Ishikawa (cell line): ENCODE measurements at regions not wholly inside any gene's neighbourhood (a gene's known extent, or its start where the extent isn't known, plus 50 kb on each side); places are given as distances from the start of the nearest gene placed in this dataset.

ENCODE experiments used
- CEBPB ChIP-seq: IDR thresholded peaks from 2 replicates; pipeline ENCODE4 v1.6.1; 2012
- EP300 ChIP-seq: IDR thresholded peaks from 2 replicates; pipeline ENCODE4 v1.6.1; 2012; ENCODE audit warnings: borderline replicate concordance
- RAD21 ChIP-seq: IDR thresholded peaks from 2 replicates; pipeline ENCODE4 v1.6.1; 2012; ENCODE audit warnings: low read depth
- TAF1 ChIP-seq: IDR thresholded peaks from 2 replicates; pipeline ENCODE4 v1.6.1; 2012; ENCODE audit warnings: low read depth, mild to moderate bottlenecking
- TCF12 ChIP-seq: IDR thresholded peaks from 2 replicates; pipeline ENCODE4 v1.6.1; 2012; ENCODE audit warnings: low read depth
- YY1 ChIP-seq: IDR thresholded peaks from 2 replicates; pipeline ENCODE4 v1.6.1; 2012; ENCODE audit warnings: low read depth
- TF ChIP-seq, protein P1 (sequence below): IDR thresholded peaks from 2 replicates; pipeline ENCODE4 v1.6.1; 2012; ENCODE audit warnings: low read depth, mild to moderate bottlenecking
- TF ChIP-seq, protein P2 (sequence below): IDR thresholded peaks from 2 replicates; pipeline ENCODE4 v1.6.1; 2012

DNA sequence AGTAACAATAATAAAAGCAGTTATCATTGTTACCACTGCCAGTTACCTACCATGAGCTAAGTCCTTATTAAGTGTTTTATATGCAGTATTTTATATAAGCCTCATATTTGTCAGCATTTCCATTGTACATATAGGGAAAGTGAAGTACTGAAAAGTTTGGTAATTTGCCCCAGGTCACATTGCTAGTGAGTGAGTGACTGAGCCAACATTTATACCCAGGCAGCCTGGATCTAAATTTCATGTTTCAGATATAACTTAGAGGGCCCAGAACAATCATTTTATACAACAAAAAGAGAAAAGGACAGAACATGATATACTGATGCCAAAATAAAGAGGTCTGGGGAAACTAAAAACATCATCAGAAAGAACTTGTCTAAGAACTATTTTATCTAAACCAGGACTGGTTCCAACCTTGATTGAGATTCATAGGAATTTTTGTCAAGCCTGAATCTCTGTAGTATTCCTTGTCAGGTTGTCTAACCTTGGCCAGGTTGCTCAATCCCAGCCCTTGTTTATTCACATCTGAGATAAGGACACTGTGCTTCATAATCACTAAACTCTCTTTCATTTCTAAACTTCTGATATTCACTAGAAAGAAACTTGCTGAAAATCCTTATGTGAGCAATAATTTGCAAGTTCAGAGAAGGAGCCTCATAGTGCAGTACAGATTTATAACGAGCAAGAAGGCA is 308.2 kb downstream of the IPMK start:
- TF ChIP-seq RAD21 (no peak), TAF1 (no peak), TCF12 (no peak), EP300 (no peak), CEBPB (no peak), YY1 (no peak)
- TF ChIP-seq, protein P1, sequence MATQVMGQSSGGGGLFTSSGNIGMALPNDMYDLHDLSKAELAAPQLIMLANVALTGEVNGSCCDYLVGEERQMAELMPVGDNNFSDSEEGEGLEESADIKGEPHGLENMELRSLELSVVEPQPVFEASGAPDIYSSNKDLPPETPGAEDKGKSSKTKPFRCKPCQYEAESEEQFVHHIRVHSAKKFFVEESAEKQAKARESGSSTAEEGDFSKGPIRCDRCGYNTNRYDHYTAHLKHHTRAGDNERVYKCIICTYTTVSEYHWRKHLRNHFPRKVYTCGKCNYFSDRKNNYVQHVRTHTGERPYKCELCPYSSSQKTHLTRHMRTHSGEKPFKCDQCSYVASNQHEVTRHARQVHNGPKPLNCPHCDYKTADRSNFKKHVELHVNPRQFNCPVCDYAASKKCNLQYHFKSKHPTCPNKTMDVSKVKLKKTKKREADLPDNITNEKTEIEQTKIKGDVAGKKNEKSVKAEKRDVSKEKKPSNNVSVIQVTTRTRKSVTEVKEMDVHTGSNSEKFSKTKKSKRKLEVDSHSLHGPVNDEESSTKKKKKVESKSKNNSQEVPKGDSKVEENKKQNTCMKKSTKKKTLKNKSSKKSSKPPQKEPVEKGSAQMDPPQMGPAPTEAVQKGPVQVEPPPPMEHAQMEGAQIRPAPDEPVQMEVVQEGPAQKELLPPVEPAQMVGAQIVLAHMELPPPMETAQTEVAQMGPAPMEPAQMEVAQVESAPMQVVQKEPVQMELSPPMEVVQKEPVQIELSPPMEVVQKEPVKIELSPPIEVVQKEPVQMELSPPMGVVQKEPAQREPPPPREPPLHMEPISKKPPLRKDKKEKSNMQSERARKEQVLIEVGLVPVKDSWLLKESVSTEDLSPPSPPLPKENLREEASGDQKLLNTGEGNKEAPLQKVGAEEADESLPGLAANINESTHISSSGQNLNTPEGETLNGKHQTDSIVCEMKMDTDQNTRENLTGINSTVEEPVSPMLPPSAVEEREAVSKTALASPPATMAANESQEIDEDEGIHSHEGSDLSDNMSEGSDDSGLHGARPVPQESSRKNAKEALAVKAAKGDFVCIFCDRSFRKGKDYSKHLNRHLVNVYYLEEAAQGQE: no peak
- TF ChIP-seq, protein P2, sequence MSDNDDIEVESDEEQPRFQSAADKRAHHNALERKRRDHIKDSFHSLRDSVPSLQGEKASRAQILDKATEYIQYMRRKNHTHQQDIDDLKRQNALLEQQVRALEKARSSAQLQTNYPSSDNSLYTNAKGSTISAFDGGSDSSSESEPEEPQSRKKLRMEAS: no peak
